ENCODE measurements at regions not wholly inside any gene's neighbourhood (a gene's known extent, or its start where the extent isn't known, plus 50 kb on each side); places are given as distances from the start of the nearest gene placed in this dataset.

- no peak for TF ChIP-seq CTCF (conservative IDR thresholded peaks at IDR 0.05)
- no peak for TF ChIP-seq EZH2 (IDR thresholded peaks at IDR 0.05; ENCODE audit: low read depth)
These were observed 86.3 kb upstream of the ESR1 start for GRCh38 chr6:151721146-151721545.

All from PC-9 (cell line).